SK-N-SH treated with all-trans-retinoic acid at 6 μM for 48 hours (cell line): ENCODE measurements at regions not wholly inside any gene's neighbourhood (a gene's known extent, or its start where the extent isn't known, plus 50 kb on each side); places are given as distances from the start of the nearest gene placed in this dataset.

ENCODE experiments used
- ATAC-seq: fragments of 200-7000 bp; cut with Tn5 transposase; 3 replicates; pipeline ENCODE4 v1.9.1; 2020; ENCODE audit warnings: mild to moderate bottlenecking, moderate library complexity
- BACH2 ChIP-seq: fragments of 250-450 bp; sonication (Bioruptor Pico); IDR thresholded peaks from 2 replicates; pipeline ENCODE4 v1.9.0; 2021; ENCODE audit warnings: mild to moderate bottlenecking, borderline replicate concordance
- CREB5 ChIP-seq: fragments of 250-450 bp; sonication (Bioruptor Pico); IDR thresholded peaks from 2 replicates; pipeline ENCODE4 v1.5.1; 2020; ENCODE audit warnings: low read depth, mild to moderate bottlenecking, moderate library complexity
- CSDC2 ChIP-seq: fragments of 250-450 bp; sonication (Bioruptor Pico); IDR thresholded peaks from 2 replicates; pipeline ENCODE4 v1.5.0; 2020; ENCODE audit warnings: mild to moderate bottlenecking, moderate library complexity
- ESRRG ChIP-seq: fragments of 250-450 bp; sonication (Bioruptor Pico); IDR thresholded peaks from 2 replicates; pipeline ENCODE4 v1.6.1; 2021; ENCODE audit warnings: mild to moderate bottlenecking
- GLIS3 ChIP-seq: fragments of 250-450 bp; sonication (Bioruptor Pico); IDR thresholded peaks from 2 replicates; pipeline ENCODE4 v1.5.0; 2020; ENCODE audit warnings: mild to moderate bottlenecking, moderate library complexity
- ISL1 ChIP-seq: fragments of 250-450 bp; sonication (Bioruptor Pico); IDR thresholded peaks from 2 replicates; pipeline ENCODE4 v2.1.2; 2022; ENCODE audit warnings: mild to moderate bottlenecking, moderate library complexity
- OSR1 ChIP-seq: fragments of 250-450 bp; sonication (Bioruptor Pico); IDR thresholded peaks from 2 replicates; pipeline ENCODE4 v1.8.0; 2022; ENCODE audit warnings: moderate library complexity, mild to moderate bottlenecking, inconsistent platforms
- PATZ1 ChIP-seq: fragments of 250-450 bp; sonication (Bioruptor Pico); IDR thresholded peaks from 2 replicates; pipeline ENCODE4 v1.8.0; 2020; ENCODE audit warnings: mild to moderate bottlenecking, moderate library complexity, borderline replicate concordance
- POU6F1 ChIP-seq: fragments of 250-450 bp; sonication (Bioruptor Pico); IDR thresholded peaks from 2 replicates; pipeline ENCODE4 v1.8.0; 2021; ENCODE audit warnings: low read depth, mild to moderate bottlenecking, moderate library complexity, borderline replicate concordance
- PPARA ChIP-seq: fragments of 250-450 bp; sonication (Bioruptor Pico); IDR thresholded peaks from 2 replicates; pipeline ENCODE4 v1.5.0; 2020; ENCODE audit warnings: mild to moderate bottlenecking, borderline replicate concordance
- RARB ChIP-seq: fragments of 250-450 bp; sonication (Bioruptor Pico); IDR thresholded peaks from 2 replicates; pipeline ENCODE4 v1.8.0; 2021; ENCODE audit warnings: mild to moderate bottlenecking, moderate library complexity
- SNAI2 ChIP-seq: fragments of 250-450 bp; sonication (Bioruptor Pico); IDR thresholded peaks from 2 replicates; pipeline ENCODE4 v1.5.0; 2020; ENCODE audit warnings: mild to moderate bottlenecking, moderate library complexity
- TCF4 ChIP-seq: fragments of 250-450 bp; sonication (Bioruptor Pico); IDR thresholded peaks from 2 replicates; pipeline ENCODE4 v1.8.0; 2021; ENCODE audit warnings: mild to moderate bottlenecking, moderate library complexity, borderline replicate concordance
- TOX ChIP-seq: fragments of 250-450 bp; sonication (Bioruptor Pico); IDR thresholded peaks from 2 replicates; pipeline ENCODE4 v1.8.0; 2021; ENCODE audit warnings: mild to moderate bottlenecking, moderate library complexity, borderline replicate concordance
- TSHZ2 ChIP-seq: fragments of 250-450 bp; sonication (Bioruptor Pico); IDR thresholded peaks from 2 replicates; pipeline ENCODE4 v1.5.0; 2020; ENCODE audit warnings: mild to moderate bottlenecking, moderate library complexity
- ZC3H10 ChIP-seq: fragments of 250-450 bp; sonication (Bioruptor Pico); IDR thresholded peaks from 2 replicates; pipeline ENCODE4 v1.5.1; 2021; ENCODE audit warnings: mild to moderate bottlenecking, moderate library complexity
- ZFP3 ChIP-seq: fragments of 250-450 bp; sonication (Bioruptor Pico); IDR thresholded peaks from 2 replicates; pipeline ENCODE4 v1.5.0; 2020; ENCODE audit warnings: mild to moderate bottlenecking, moderate library complexity
- ZNF565 ChIP-seq: fragments of 450-650 bp; formaldehyde crosslinking; conservative IDR thresholded peaks from 2 replicates; pipeline ENCODE4 v1.5.0; 2020; ENCODE audit warnings: low read depth, mild to moderate bottlenecking, moderate library complexity
- ZNF70 ChIP-seq: fragments of 450-650 bp; formaldehyde crosslinking; IDR thresholded peaks from 2 replicates; pipeline ENCODE4 v1.5.0; 2020; ENCODE audit warnings: mild to moderate bottlenecking, moderate library complexity
- TF ChIP-seq, protein P1 (sequence below): fragments of 250-450 bp; sonication (Bioruptor Pico); IDR thresholded peaks from 2 replicates; pipeline ENCODE4 v1.5.1; 2021; ENCODE audit warnings: mild to moderate bottlenecking, moderate library complexity

- ATAC-seq, result peak; percentile 87
Observed at GRCh38 chr7:85695533-85695932, 508.7 kb upstream of the SEMA3D start.

DNA sequence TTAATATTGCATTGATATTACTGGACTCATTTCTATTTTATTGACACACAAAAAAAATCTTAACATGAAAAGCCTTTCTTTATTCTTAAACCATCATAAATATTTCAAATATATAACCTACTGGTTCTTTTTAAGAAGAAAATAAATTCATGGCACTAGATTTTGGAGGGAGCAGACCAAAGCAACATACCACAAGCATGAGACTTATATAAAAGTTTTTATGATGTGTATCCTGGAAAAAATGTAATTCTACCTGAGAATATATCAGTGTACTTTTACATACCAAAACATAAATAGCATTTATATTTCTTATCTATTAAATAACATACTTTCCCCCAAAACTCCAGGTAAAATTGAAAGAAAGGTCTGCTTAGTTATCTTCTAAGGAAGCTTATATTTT is 508.2 kb upstream of the SEMA3D start:
- TF ChIP-seq TSHZ2 (CRISPR knock-in tag), result no peak
- TF ChIP-seq ISL1, result no peak
- TF ChIP-seq ZNF70 (CRISPR knock-in tag), result no peak
- no peak for TF ChIP-seq CSDC2 (CRISPR knock-in tag)
- no peak for TF ChIP-seq BACH2 (CRISPR knock-in tag)
- TF ChIP-seq TOX (CRISPR knock-in tag), result no peak
- no peak for ATAC-seq

More at GRCh38 chr7:85695533-85695932, 508.7 kb upstream of the SEMA3D start:
- TF ChIP-seq ZFP3 (CRISPR knock-in tag) (no peak), ISL1 (0 out of 2 replicates have a peak, but pooled peaks have one; percentile 10)
- TF ChIP-seq, protein P1, sequence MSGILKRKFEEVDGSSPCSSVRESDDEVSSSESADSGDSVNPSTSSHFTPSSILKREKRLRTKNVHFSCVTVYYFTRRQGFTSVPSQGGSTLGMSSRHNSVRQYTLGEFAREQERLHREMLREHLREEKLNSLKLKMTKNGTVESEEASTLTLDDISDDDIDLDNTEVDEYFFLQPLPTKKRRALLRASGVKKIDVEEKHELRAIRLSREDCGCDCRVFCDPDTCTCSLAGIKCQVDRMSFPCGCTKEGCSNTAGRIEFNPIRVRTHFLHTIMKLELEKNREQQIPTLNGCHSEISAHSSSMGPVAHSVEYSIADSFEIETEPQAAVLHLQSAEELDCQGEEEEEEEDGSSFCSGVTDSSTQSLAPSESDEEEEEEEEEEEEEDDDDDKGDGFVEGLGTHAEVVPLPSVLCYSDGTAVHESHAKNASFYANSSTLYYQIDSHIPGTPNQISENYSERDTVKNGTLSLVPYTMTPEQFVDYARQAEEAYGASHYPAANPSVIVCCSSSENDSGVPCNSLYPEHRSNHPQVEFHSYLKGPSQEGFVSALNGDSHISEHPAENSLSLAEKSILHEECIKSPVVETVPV (CRISPR knock-in tag), result no peak

GRCh38 chr7:85693326-85693725 is 506.5 kb upstream of the SEMA3D start:
- TF ChIP-seq ESRRG (no peak), ISL1 (peak; percentile 17; the same call in 1 of the 2 replicates)
- no peak for ATAC-seq

DNA sequence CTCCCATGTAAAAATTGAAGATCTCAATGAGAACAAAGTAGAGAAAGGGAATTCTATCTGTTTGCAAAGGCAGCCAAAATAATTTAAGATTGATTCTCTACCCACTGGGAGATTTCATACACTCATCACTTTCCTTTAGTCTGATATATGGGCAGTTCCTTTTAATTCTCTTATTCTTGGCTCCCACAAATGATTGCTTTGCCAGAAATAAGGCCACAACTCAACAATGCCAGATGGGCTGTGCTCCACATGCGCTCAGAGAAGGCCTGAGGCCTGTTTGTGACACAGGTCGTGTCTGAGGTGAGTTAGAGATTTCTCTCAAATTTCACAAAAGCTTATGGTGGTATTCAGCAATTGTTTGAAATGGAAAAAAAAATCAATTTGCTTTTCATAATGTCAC is 501.9 kb upstream of the SEMA3D start:
- ATAC-seq, result no peak
- peak; percentile 65; the same call in 1 of the 2 replicates for TF ChIP-seq TCF4
- no peak for TF ChIP-seq PPARA
- TF ChIP-seq CREB5, result peak; percentile 48; the same call in 1 of the 2 replicates
- no peak for TF ChIP-seq ZFP3 (CRISPR knock-in tag)
- TF ChIP-seq ZNF565 (CRISPR knock-in tag), result no peak
- TF ChIP-seq RARB (CRISPR knock-in tag), result no peak
- TF ChIP-seq PATZ1 (CRISPR knock-in tag), result no peak
- no peak for TF ChIP-seq ZC3H10
- TF ChIP-seq ISL1, result peak; percentile 91
- TF ChIP-seq, all 23 proteins: peak for 3

- no peak for ATAC-seq
- TF ChIP-seq CSDC2 (CRISPR knock-in tag) (no peak), OSR1 (CRISPR knock-in tag) (no peak), ESRRG (no peak), GLIS3 (CRISPR knock-in tag) (no peak), RARB (CRISPR knock-in tag) (no peak), TOX (CRISPR knock-in tag) (no peak), CREB5 (no peak), TSHZ2 (CRISPR knock-in tag) (no peak), POU6F1 (CRISPR knock-in tag) (no peak), SNAI2 (CRISPR knock-in tag) (no peak)
Observed at GRCh38 chr7:85686401-85687181, 499.7 kb upstream of the SEMA3D start.
